GM12892 (cell line): ENCODE measurements at regions not wholly inside any gene's neighbourhood (a gene's known extent, or its start where the extent isn't known, plus 50 kb on each side); places are given as distances from the start of the nearest gene placed in this dataset.

ENCODE experiments used
- POLR2A ChIP-seq: IDR thresholded peaks from 2 replicates; pipeline ENCODE4 v1.6.1; 2011; ENCODE audit warnings: low read depth, low read length, control low read depth
- TAF1 ChIP-seq: IDR thresholded peaks from 2 replicates; pipeline ENCODE4 v1.6.1; 2011; ENCODE audit warnings: low read depth, mild to moderate bottlenecking, control low read depth, low read length, borderline replicate concordance

- TF ChIP-seq POLR2A: no peak
- no peak for TF ChIP-seq TAF1
Measured at GRCh38 chr18:4878480-4878879, 318.6 kb downstream of the AKAIN1 start.
